A673 (cell line): ENCODE measurements at regions not wholly inside any gene's neighbourhood (a gene's known extent, or its start where the extent isn't known, plus 50 kb on each side); places are given as distances from the start of the nearest gene placed in this dataset.
A peak's percentile ranks its signal among the peaks of the same experiment; 100 is the strongest.

Experiments
- BruUV-seq: library from RNA; stranded (reverse); fragments of 400-500 nt; replicated peaks from 2 replicates; lab custom pipeline; 2021; lab: Mats Ljungman, UMichigan
- CTCF ChIA-PET: fragments of 300-600 bp; sonication (Branson Sonifier 250); formaldehyde crosslinking; loops from one replicate; lab custom pipeline; 2022; ENCODE audit warnings: antibody characterized with exemption; lab: Charles Lee
- POLR2A ChIA-PET: fragments of 300-600 bp; sonication (Branson Sonifier 250); formaldehyde crosslinking; loops from one replicate; lab custom pipeline; 2022; ENCODE audit warnings: antibody characterized with exemption; ENCODE audit not compliant: low non-redundant PET; lab: Charles Lee
- DNase-seq: peaks from one replicate; pipeline ENCODE4 v3.0.0-alpha.2; 2015; ENCODE audit warnings: low spot score
- H3K27ac ChIP-seq: fragments of 200-600 bp; sonication (generic); 2 replicates; pipeline ENCODE4 v1.5.1; 2016; ENCODE audit warnings: mixed run types, low read depth, mild to moderate bottlenecking, mixed read lengths, antibody characterized with exemption, low read length; ENCODE audit not compliant: poor library complexity, severe bottlenecking
- H3K27me3 ChIP-seq: fragments of 200-600 bp; sonication (generic); replicated peaks from 2 replicates; pipeline ENCODE4 v1.6.1; 2017; ENCODE audit warnings: mixed run types, low read depth, mild to moderate bottlenecking, mixed read lengths, antibody characterized with exemption, low read length; ENCODE audit not compliant: insufficient read depth, poor library complexity
- H3K36me3 ChIP-seq: fragments of 200-600 bp; sonication (generic); 2 replicates; pipeline ENCODE4 v1.6.1; 2016; ENCODE audit warnings: mixed run types, mild to moderate bottlenecking, mixed read lengths, antibody characterized with exemption, low read length; ENCODE audit not compliant: insufficient read depth, poor library complexity, severe bottlenecking
- H3K4me1 ChIP-seq: fragments of 200-600 bp; sonication (generic); 2 replicates; pipeline ENCODE4 v1.6.1; 2017; ENCODE audit warnings: mixed run types, mild to moderate bottlenecking, mixed read lengths, antibody characterized with exemption, low read length; ENCODE audit not compliant: insufficient read depth, poor library complexity, severe bottlenecking
- H3K4me3 ChIP-seq: fragments of 200-600 bp; sonication (generic); 2 replicates; pipeline ENCODE4 v1.5.1; 2016; ENCODE audit warnings: low read depth, mixed run types, mild to moderate bottlenecking, mixed read lengths, low read length; ENCODE audit not compliant: poor library complexity, severe bottlenecking
- H3K9me3 ChIP-seq: fragments of 200-600 bp; sonication (generic); 2 replicates; pipeline ENCODE4 v1.6.1; 2016; ENCODE audit warnings: mixed run types, low read depth, mild to moderate bottlenecking, mixed read lengths, antibody characterized with exemption, low read length; ENCODE audit not compliant: poor library complexity, severe bottlenecking
- CTCF ChIP-seq: fragments of 300-800, 200-600 bp; sonication (generic); conservative IDR thresholded peaks from 2 replicates; pipeline ENCODE4 v1.5.1; 2017; ENCODE audit warnings: low read depth, mild to moderate bottlenecking, antibody characterized with exemption, low read length, moderate library complexity, mixed read lengths
- EZH2 ChIP-seq: fragments of 200-600 bp; sonication (generic); IDR thresholded peaks from 2 replicates; pipeline ENCODE4 v1.6.1; 2017; ENCODE audit warnings: borderline replicate concordance, low read depth, mild to moderate bottlenecking, mixed read lengths, antibody characterized with exemption, low read length; ENCODE audit not compliant: poor library complexity, severe bottlenecking
- intact Hi-C: fragments of 100-400 bp; cut with micrococcal nuclease; formaldehyde crosslinking; loops from one replicate; pipeline ENCODE4 v1.10.0; 2022; ENCODE audit not compliant: unreplicated experiment

- CTCF ChIA-PET: no interaction called here
- Histone ChIP-seq H3K27ac (no peak overlapping the region), H3K27me3 (no peaks in the 10 kb centered on the region), H3K4me3 (no peak overlapping the region), H3K4me1 (no peaks in the 10 kb centered on the region), H3K36me3 (no peaks in the 10 kb centered on the region), H3K9me3 (no peaks in the 10 kb centered on the region)
- intact Hi-C loops: no loop called here
- POLR2A ChIA-PET: no interaction called here
- peak; percentile 3 for DNase-seq
- TF ChIP-seq CTCF: no peak
- no peak for TF ChIP-seq EZH2
- BruUV-seq: no TSS peak
These were observed 221.6 kb downstream of the RAD51AP2 start for GRCh38 chr2:17296686-17297085.

GRCh38 chr2:17289669-17290068 is 228.6 kb downstream of the RAD51AP2 start:
- ChIA-PET POLR2A (no interaction called here), CTCF (no interaction called here)
- no peak overlapping the region for H3K4me3 ChIP-seq
- no TSS peak for BruUV-seq
- H3K27ac ChIP-seq: no peak overlapping the region
- no peak for TF ChIP-seq EZH2
- TF ChIP-seq CTCF: no peak
- no peak for DNase-seq
- H3K36me3 ChIP-seq: no peaks in the 10 kb centered on the region
- H3K4me1 ChIP-seq: no peaks in the 10 kb centered on the region
- no peaks in the 10 kb centered on the region for H3K27me3 ChIP-seq
- H3K9me3 ChIP-seq: no peaks in the 10 kb centered on the region
- intact Hi-C loops: no loop called here

- no peaks in the 10 kb centered on the region for H3K4me1 ChIP-seq
- BruUV-seq: no TSS peak
These were observed 231.1 kb downstream of the RAD51AP2 start for GRCh38 chr2:17287183-17287582.

More at GRCh38 chr2:17287183-17287582, 231.1 kb downstream of the RAD51AP2 start:
- no peaks in the 10 kb centered on the region for H3K27me3 ChIP-seq
- no peak for TF ChIP-seq CTCF
- TF ChIP-seq EZH2: no peak
- no peak overlapping the region for H3K27ac ChIP-seq
- intact Hi-C loops: no loop called here
- no peak overlapping the region for H3K4me3 ChIP-seq
- POLR2A ChIA-PET: interaction anchor here (0.6 kb wide), 1 partner anchor 581 kb away, joined by 3 read pairs; no protein-coding TSS in a partner anchor
- no peaks in the 10 kb centered on the region for H3K9me3 ChIP-seq
- CTCF ChIA-PET: no interaction called here
- H3K36me3 ChIP-seq: no peaks in the 10 kb centered on the region
- DNase-seq: no peak
